Karpas-422 (cell line): ENCODE measurements at regions not wholly inside any gene's neighbourhood (a gene's known extent, or its start where the extent isn't known, plus 50 kb on each side); places are given as distances from the start of the nearest gene placed in this dataset.
"Not testable (repeated sequence)": the region's sequence is repeated elsewhere in the genome, so short reads cannot be mapped to it uniquely, and the experiment has no call there.

Experiments
- DNase-seq: peaks from one replicate; pipeline ENCODE4 v3.0.0-alpha.2; 2015
- H2AFZ ChIP-seq: fragments of 200-600 bp; sonication (generic); 2 replicates; pipeline ENCODE4 v1.6.1; 2014; ENCODE audit warnings: antibody characterized with exemption, low read length, mixed read lengths
- H3K27ac ChIP-seq: fragments of 200-600 bp; sonication (generic); 2 replicates; pipeline ENCODE4 v1.5.1; 2014; ENCODE audit warnings: mild to moderate bottlenecking, low read length, moderate library complexity
- H3K27me3 ChIP-seq: fragments of 200-600 bp; sonication (generic); 2 replicates; pipeline ENCODE4 v1.6.1; 2014; ENCODE audit warnings: low read length, mixed read lengths
- H3K36me3 ChIP-seq: fragments of 200-600 bp; sonication (generic); 2 replicates; pipeline ENCODE4 v1.6.1; 2014; ENCODE audit warnings: low read length, mixed read lengths; ENCODE audit not compliant: insufficient read depth
- H3K4me1 ChIP-seq: fragments of 200-600 bp; sonication (generic); 2 replicates; pipeline ENCODE4 v1.6.1; 2014; ENCODE audit warnings: mild to moderate bottlenecking, low read length, mixed read lengths
- H3K4me2 ChIP-seq: fragments of 200-600 bp; sonication (generic); 2 replicates; pipeline ENCODE4 v1.6.1; 2014; ENCODE audit warnings: low read length, low read depth, mild to moderate bottlenecking; ENCODE audit not compliant: poor library complexity, severe bottlenecking
- H3K4me3 ChIP-seq: fragments of 200-600 bp; sonication (generic); 2 replicates; pipeline ENCODE4 v1.5.1; 2014; ENCODE audit warnings: mild to moderate bottlenecking, antibody characterized with exemption, low read length, mixed read lengths
- H3K79me2 ChIP-seq: fragments of 200-600 bp; sonication (generic); 2 replicates; pipeline ENCODE4 v1.6.1; 2014; ENCODE audit warnings: mild to moderate bottlenecking, low read length, mixed read lengths
- H3K9ac ChIP-seq: fragments of 200-600 bp; sonication (generic); 2 replicates; pipeline ENCODE4 v1.6.0; 2014; ENCODE audit warnings: low read length
- H3K9me2 ChIP-seq: fragments of 200-600 bp; sonication (generic), shearing (Covaris generic); replicated peaks from 2 replicates; pipeline ENCODE4 v1.6.0; 2014; ENCODE audit warnings: mild to moderate bottlenecking, low read length, moderate library complexity; ENCODE audit not compliant: insufficient read depth
- H3K9me3 ChIP-seq: fragments of 300-700, 200-600 bp; sonication (generic); 2 replicates; pipeline ENCODE4 v1.6.1; 2014; ENCODE audit warnings: low read length, mixed read lengths
- H4K20me1 ChIP-seq: fragments of 200-600 bp; sonication (generic); 2 replicates; pipeline ENCODE4 v1.6.1; 2014; ENCODE audit warnings: mild to moderate bottlenecking, antibody characterized with exemption, low read length, low read depth; ENCODE audit not compliant: insufficient read depth

GRCh38 chr9:31326883-31327282 lies 1057.6 kb upstream of the ACO1 start:
- H3K27me3 ChIP-seq, H3K27ac ChIP-seq, H4K20me1 ChIP-seq, H3K9me3 ChIP-seq, H3K9me2 ChIP-seq, H3K4me3 ChIP-seq, H3K4me1 ChIP-seq, H3K79me2 ChIP-seq, H3K9ac ChIP-seq, H3K36me3 ChIP-seq, H3K4me2 ChIP-seq, DNase-seq, H2AFZ ChIP-seq: not testable (repeated sequence)

- Histone ChIP-seq H3K36me3 (no peaks in the 10 kb centered on the region), H3K79me2 (no peaks in the 10 kb centered on the region), H3K4me2 (no peak overlapping the region), H2AFZ (no peak overlapping the region), H3K4me3 (no peak overlapping the region), H3K27me3 (no peaks in the 10 kb centered on the region), H3K9ac (no peak overlapping the region), H3K9me3 (peaks cover 4% of the 10 kb centered on the region), H3K9me2 (no peaks in the 10 kb centered on the region), H3K27ac (no peak overlapping the region), H4K20me1 (no peaks in the 10 kb centered on the region), H3K4me1 (no peaks in the 10 kb centered on the region)
- no peak for DNase-seq
Observed at GRCh38 chr9:31334837-31335528, 1049.5 kb upstream of the ACO1 start.

DNA sequence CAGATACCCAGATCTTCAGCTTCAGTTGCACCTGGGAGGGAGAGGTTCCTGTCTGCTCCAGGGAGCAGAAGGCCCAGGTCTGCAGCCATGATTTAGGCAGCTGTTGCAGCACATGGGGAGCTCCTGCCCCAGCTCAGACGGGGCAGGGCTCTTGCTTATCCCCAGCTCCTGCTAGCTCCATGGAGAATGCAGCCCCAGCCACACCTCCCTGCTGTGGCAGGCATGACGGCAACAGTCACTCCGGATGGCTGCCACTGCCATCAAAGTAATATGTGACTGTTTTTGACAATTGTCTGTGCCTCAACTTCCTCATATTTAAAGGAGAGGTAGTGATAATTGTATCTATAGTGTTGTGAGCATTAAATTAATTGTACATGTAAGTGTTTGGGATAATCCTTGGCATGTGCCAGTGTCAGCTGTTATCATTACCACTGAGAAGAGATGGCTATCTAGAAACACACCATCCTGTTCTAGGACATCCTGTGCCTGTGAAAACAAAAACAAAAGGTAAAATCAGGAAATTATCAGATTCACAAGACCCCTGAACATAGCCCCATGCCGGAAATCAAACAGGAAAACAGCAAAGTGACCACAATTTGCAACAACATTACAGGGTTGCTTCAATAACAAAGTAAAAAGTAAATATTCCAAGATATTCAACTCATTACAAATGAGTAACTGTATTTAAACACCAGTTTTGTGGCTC lies 1048.8 kb upstream of the ACO1 start:
- Histone ChIP-seq H3K9me3 (peaks cover 4% of the 10 kb centered on the region), H3K9me2 (no peaks in the 10 kb centered on the region), H3K4me2 (no peak overlapping the region), H3K79me2 (no peaks in the 10 kb centered on the region), H3K4me3 (no peak overlapping the region), H3K27me3 (no peaks in the 10 kb centered on the region), H2AFZ (no peak overlapping the region), H4K20me1 (no peaks in the 10 kb centered on the region), H3K36me3 (no peaks in the 10 kb centered on the region), H3K9ac (no peak overlapping the region), H3K4me1 (no peaks in the 10 kb centered on the region), H3K27ac (no peak overlapping the region)
- no peak for DNase-seq

- no peak for DNase-seq
- Histone ChIP-seq H3K27me3 (no peaks in the 10 kb centered on the region), H3K4me1 (no peaks in the 10 kb centered on the region), H3K4me3 (no peak overlapping the region), H3K27ac (no peak overlapping the region), H2AFZ (no peak overlapping the region), H3K4me2 (no peak overlapping the region), H3K9ac (no peak overlapping the region), H3K36me3 (no peaks in the 10 kb centered on the region), H4K20me1 (no peaks in the 10 kb centered on the region), H3K79me2 (no peaks in the 10 kb centered on the region), H3K9me2 (no peaks in the 10 kb centered on the region), H3K9me3 (peaks cover 4% of the 10 kb centered on the region)
Observed at GRCh38 chr9:31336386-31336785, 1048.1 kb upstream of the ACO1 start.

GRCh38 chr9:31336841-31337240 lies 1047.6 kb upstream of the ACO1 start:
- Histone ChIP-seq H2AFZ (no peak overlapping the region), H3K9ac (no peak overlapping the region), H3K9me2 (no peaks in the 10 kb centered on the region), H3K27ac (no peak overlapping the region), H4K20me1 (no peaks in the 10 kb centered on the region), H3K36me3 (no peaks in the 10 kb centered on the region), H3K9me3 (peaks cover 4% of the 10 kb centered on the region), H3K4me3 (no peak overlapping the region), H3K79me2 (no peaks in the 10 kb centered on the region), H3K4me1 (no peaks in the 10 kb centered on the region), H3K4me2 (no peak overlapping the region), H3K27me3 (no peaks in the 10 kb centered on the region)
- no peak for DNase-seq

DNA sequence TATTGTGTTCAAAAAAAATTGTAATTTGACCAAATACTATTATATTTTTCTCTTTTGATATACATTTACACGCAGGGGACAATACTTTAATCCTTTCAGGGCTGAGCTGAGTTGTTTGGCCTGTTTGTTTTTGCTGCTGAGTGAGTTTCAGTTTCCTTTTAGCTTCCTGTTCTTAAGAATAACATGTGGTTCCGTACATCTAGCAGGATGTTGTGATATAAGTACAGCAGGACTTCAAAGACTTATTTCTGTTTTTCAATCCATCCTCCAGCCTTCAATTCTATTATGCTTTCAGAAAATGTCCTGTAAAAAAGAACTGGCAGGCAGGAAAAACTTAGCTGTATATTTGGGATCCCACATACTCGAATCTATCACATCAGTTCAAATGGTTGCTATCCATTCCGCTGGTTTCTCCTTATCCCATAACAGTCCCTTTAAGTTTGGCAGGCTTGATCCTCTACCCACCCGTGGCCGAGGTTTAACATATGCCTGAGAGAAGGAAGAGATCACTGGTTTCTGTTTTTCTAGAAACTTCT lies 1037.3 kb upstream of the ACO1 start:
- Histone ChIP-seq H2AFZ (peak overlapping the region; percentile 54; the same call in 1 of the 2 replicates), H3K4me1 (no peaks in the 10 kb centered on the region), H3K9me2 (0 out of 2 replicates have a peak, but pooled peaks cover 3% of the 10 kb centered on the region), H3K27me3 (no peaks in the 10 kb centered on the region), H3K9me3 (no peaks in the 10 kb centered on the region), H3K27ac (no peak overlapping the region), H3K9ac (no peak overlapping the region), H3K4me3 (no peak overlapping the region), H4K20me1 (no peaks in the 10 kb centered on the region), H3K36me3 (no peaks in the 10 kb centered on the region), H3K79me2 (no peaks in the 10 kb centered on the region), H3K4me2 (peak overlapping the region; percentile 4)
- peak; percentile 41 for DNase-seq

DNA sequence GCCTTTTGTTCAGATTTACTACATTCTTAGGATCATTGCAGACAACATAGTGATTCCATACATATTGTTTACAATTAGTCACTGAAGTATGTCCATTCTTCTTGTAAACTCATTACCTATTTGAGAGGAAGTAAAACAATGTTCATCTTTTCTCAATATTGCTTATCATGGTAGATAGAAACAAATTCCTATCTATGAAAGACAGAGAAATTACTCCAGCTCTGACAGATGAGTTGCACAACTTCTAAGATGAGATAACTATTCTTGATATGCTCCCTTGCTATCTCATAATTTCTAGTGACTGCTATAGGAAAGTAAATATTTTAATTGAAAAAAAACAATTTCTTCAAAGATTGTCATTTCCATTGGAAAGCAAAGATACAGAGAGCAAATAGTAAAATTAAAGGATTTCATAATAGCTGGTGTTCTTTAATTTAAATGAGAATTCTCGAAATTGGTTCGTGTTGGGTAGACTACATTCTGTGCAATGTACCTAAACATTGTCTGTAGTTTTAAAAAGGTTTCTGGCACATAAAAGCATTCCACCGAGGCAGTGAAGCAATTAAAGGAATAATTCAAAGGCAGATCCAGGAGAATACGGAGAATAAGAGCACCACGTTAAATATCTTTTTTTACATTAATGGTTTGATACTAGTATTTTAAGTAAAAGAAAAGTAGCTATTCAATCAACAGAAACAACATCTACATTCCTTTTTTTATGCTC lies 1029.1 kb upstream of the ACO1 start:
- Histone ChIP-seq H3K4me2 (no peak overlapping the region), H3K27ac (no peak overlapping the region), H3K9me3 (peaks cover 8% of the 10 kb centered on the region), H3K9ac (no peak overlapping the region), H3K36me3 (no peaks in the 10 kb centered on the region), H3K4me3 (no peak overlapping the region), H3K9me2 (0 out of 2 replicates have a peak, but pooled peaks cover 3% of the 10 kb centered on the region), H3K27me3 (no peaks in the 10 kb centered on the region), H3K79me2 (no peaks in the 10 kb centered on the region), H3K4me1 (no peaks in the 10 kb centered on the region), H2AFZ (no peak overlapping the region), H4K20me1 (no peaks in the 10 kb centered on the region)
- DNase-seq, result no peak

- H3K27me3 ChIP-seq, result no peaks in the 10 kb centered on the region
- peaks cover 8% of the 10 kb centered on the region for H3K9me3 ChIP-seq
- no peak for DNase-seq
- no peak overlapping the region for H2AFZ ChIP-seq
- no peak overlapping the region for H3K4me2 ChIP-seq
- H3K4me1 ChIP-seq, result no peaks in the 10 kb centered on the region
- H3K9ac ChIP-seq, result no peak overlapping the region
- H3K36me3 ChIP-seq, result no peaks in the 10 kb centered on the region
- 0 out of 2 replicates have a peak, but pooled peaks cover 2% of the 10 kb centered on the region for H3K9me2 ChIP-seq
- no peaks in the 10 kb centered on the region for H4K20me1 ChIP-seq
- H3K27ac ChIP-seq, result no peak overlapping the region
- H3K4me3 ChIP-seq, result no peak overlapping the region
- H3K79me2 ChIP-seq, result no peaks in the 10 kb centered on the region
Observed at GRCh38 chr9:31355965-31356364, 1028.5 kb upstream of the ACO1 start.
